Neuron (in vitro differentiated cells): ENCODE measurements at regions not wholly inside any gene's neighbourhood (a gene's known extent, or its start where the extent isn't known, plus 50 kb on each side); places are given as distances from the start of the nearest gene placed in this dataset.

Experiments
- H2AFZ ChIP-seq: one replicate; pipeline ENCODE4 v1.6.1; 2013; ENCODE audit warnings: low read depth, mild to moderate bottlenecking, inconsistent platforms, low read length, moderate library complexity
- H3K27me3 ChIP-seq: one replicate; pipeline ENCODE4 v1.6.1; 2013; ENCODE audit warnings: low read length; ENCODE audit not compliant: insufficient read depth
- H3K36me3 ChIP-seq: one replicate; pipeline ENCODE4 v1.6.1; 2013; ENCODE audit warnings: low read length; ENCODE audit not compliant: insufficient read depth
- H3K4me1 ChIP-seq: one replicate; pipeline ENCODE4 v1.6.1; 2013; ENCODE audit warnings: low read length; ENCODE audit not compliant: insufficient read depth
- H3K4me3 ChIP-seq: 2 replicates; pipeline ENCODE4 v1.5.1; 2013; ENCODE audit warnings: mild to moderate bottlenecking, low read length, moderate library complexity
- H3K9me3 ChIP-seq: one replicate; pipeline ENCODE4 v1.6.1; 2013; ENCODE audit warnings: low read length

- H3K27me3 ChIP-seq = peaks cover 20% of the 10 kb centered on the region
- no peaks in the 10 kb centered on the region for H3K36me3 ChIP-seq
- H3K9me3 ChIP-seq = no peaks in the 10 kb centered on the region
- peaks cover 3% of the 10 kb centered on the region for H3K4me1 ChIP-seq
- no peak overlapping the region for H3K4me3 ChIP-seq
- H2AFZ ChIP-seq = no peak overlapping the region
These were observed 144.8 kb downstream of the ETS2 start for GRCh38 chr21:38950435-38951094.

GRCh38 chr21:38949070-38949380, 143.3 kb downstream of the ETS2 start:
- Histone ChIP-seq H3K9me3 (no peaks in the 10 kb centered on the region), H3K4me1 (peaks cover 5% of the 10 kb centered on the region), H3K4me3 (no peak overlapping the region), H2AFZ (no peak overlapping the region), H3K27me3 (peaks cover 20% of the 10 kb centered on the region), H3K36me3 (no peaks in the 10 kb centered on the region)

GRCh38 chr21:38948377-38949069, 142.8 kb downstream of the ETS2 start:
- Histone ChIP-seq H3K4me3 (no peak overlapping the region), H3K27me3 (peaks cover 20% of the 10 kb centered on the region), H2AFZ (no peak overlapping the region), H3K9me3 (no peaks in the 10 kb centered on the region), H3K4me1 (peaks cover 5% of the 10 kb centered on the region), H3K36me3 (no peaks in the 10 kb centered on the region)

GRCh38 chr21:38945545-38946245, 140.0 kb downstream of the ETS2 start:
- Histone ChIP-seq H3K36me3 (no peaks in the 10 kb centered on the region), H3K4me1 (peaks cover 5% of the 10 kb centered on the region), H3K27me3 (peaks cover 20% of the 10 kb centered on the region), H2AFZ (no peak overlapping the region), H3K4me3 (no peak overlapping the region), H3K9me3 (no peaks in the 10 kb centered on the region)

- Histone ChIP-seq H3K4me1 (peaks cover 5% of the 10 kb centered on the region), H2AFZ (no peak overlapping the region), H3K9me3 (no peaks in the 10 kb centered on the region)
These were observed 139.2 kb downstream of the ETS2 start for GRCh38 chr21:38944903-38945302.

GRCh38 chr21:38944402-38944801, 138.7 kb downstream of the ETS2 start:
- Histone ChIP-seq H3K4me3 (no peak overlapping the region), H2AFZ (no peak overlapping the region), H3K4me1 (peaks cover 5% of the 10 kb centered on the region), H3K36me3 (no peaks in the 10 kb centered on the region), H3K27me3 (peaks cover 20% of the 10 kb centered on the region), H3K9me3 (no peaks in the 10 kb centered on the region)

More at GRCh38 chr21:38944903-38945302, 139.2 kb downstream of the ETS2 start:
- Histone ChIP-seq H3K27me3 (peaks cover 20% of the 10 kb centered on the region), H3K4me3 (no peak overlapping the region), H3K36me3 (no peaks in the 10 kb centered on the region)

- H3K9me3 ChIP-seq = no peaks in the 10 kb centered on the region
- peaks cover 20% of the 10 kb centered on the region for H3K27me3 ChIP-seq
- no peaks in the 10 kb centered on the region for H3K36me3 ChIP-seq
- peaks cover 13% of the 10 kb centered on the region for H3K4me1 ChIP-seq
- H2AFZ ChIP-seq = no peak overlapping the region
- no peak overlapping the region for H3K4me3 ChIP-seq
These were observed 137.1 kb downstream of the ETS2 start for GRCh38 chr21:38942748-38943211.

- H3K4me1 ChIP-seq = peaks cover 9% of the 10 kb centered on the region
- no peaks in the 10 kb centered on the region for H3K27me3 ChIP-seq
- no peak overlapping the region for H2AFZ ChIP-seq
- H3K4me3 ChIP-seq = no peak overlapping the region
- H3K9me3 ChIP-seq = no peaks in the 10 kb centered on the region
- no peaks in the 10 kb centered on the region for H3K36me3 ChIP-seq
These were observed 133.0 kb downstream of the ETS2 start for GRCh38 chr21:38938769-38939168.

- Histone ChIP-seq H3K4me1 (peaks cover 9% of the 10 kb centered on the region), H2AFZ (no peak overlapping the region), H3K27me3 (no peaks in the 10 kb centered on the region), H3K4me3 (no peak overlapping the region), H3K36me3 (no peaks in the 10 kb centered on the region), H3K9me3 (no peaks in the 10 kb centered on the region)
These were observed 132.6 kb downstream of the ETS2 start for GRCh38 chr21:38938343-38938742.

GRCh38 chr21:38937844-38938243, 132.1 kb downstream of the ETS2 start:
- H2AFZ ChIP-seq = no peak overlapping the region
- H3K4me1 ChIP-seq = peaks cover 9% of the 10 kb centered on the region
- no peak overlapping the region for H3K4me3 ChIP-seq
- no peaks in the 10 kb centered on the region for H3K36me3 ChIP-seq
- H3K27me3 ChIP-seq = no peaks in the 10 kb centered on the region
- no peaks in the 10 kb centered on the region for H3K9me3 ChIP-seq

- Histone ChIP-seq H3K4me3 (no peak overlapping the region), H3K9me3 (no peaks in the 10 kb centered on the region), H3K36me3 (no peaks in the 10 kb centered on the region), H3K4me1 (peaks cover 9% of the 10 kb centered on the region), H2AFZ (no peak overlapping the region), H3K27me3 (no peaks in the 10 kb centered on the region)
These were observed 131.6 kb downstream of the ETS2 start for GRCh38 chr21:38937286-38937790.

- peaks cover 9% of the 10 kb centered on the region for H3K4me1 ChIP-seq
- H3K27me3 ChIP-seq = no peaks in the 10 kb centered on the region
- H3K36me3 ChIP-seq = no peaks in the 10 kb centered on the region
- no peaks in the 10 kb centered on the region for H3K9me3 ChIP-seq
- no peak overlapping the region for H2AFZ ChIP-seq
- no peak overlapping the region for H3K4me3 ChIP-seq
These were observed 130.5 kb downstream of the ETS2 start for GRCh38 chr21:38936240-38936639.

- H2AFZ ChIP-seq = no peak overlapping the region
- H3K27me3 ChIP-seq = no peaks in the 10 kb centered on the region
- no peaks in the 10 kb centered on the region for H3K9me3 ChIP-seq
- H3K4me1 ChIP-seq = peaks cover 9% of the 10 kb centered on the region
- H3K36me3 ChIP-seq = no peaks in the 10 kb centered on the region
- no peak overlapping the region for H3K4me3 ChIP-seq
These were observed 128.0 kb downstream of the ETS2 start for GRCh38 chr21:38933731-38934130.
